ENCODE measurements at regions not wholly inside any gene's neighbourhood (a gene's known extent, or its start where the extent isn't known, plus 50 kb on each side); places are given as distances from the start of the nearest gene placed in this dataset.
"Not testable (repeated sequence)": the region's sequence is repeated elsewhere in the genome, so short reads cannot be mapped to it uniquely, and the experiment has no call there.

DNA sequence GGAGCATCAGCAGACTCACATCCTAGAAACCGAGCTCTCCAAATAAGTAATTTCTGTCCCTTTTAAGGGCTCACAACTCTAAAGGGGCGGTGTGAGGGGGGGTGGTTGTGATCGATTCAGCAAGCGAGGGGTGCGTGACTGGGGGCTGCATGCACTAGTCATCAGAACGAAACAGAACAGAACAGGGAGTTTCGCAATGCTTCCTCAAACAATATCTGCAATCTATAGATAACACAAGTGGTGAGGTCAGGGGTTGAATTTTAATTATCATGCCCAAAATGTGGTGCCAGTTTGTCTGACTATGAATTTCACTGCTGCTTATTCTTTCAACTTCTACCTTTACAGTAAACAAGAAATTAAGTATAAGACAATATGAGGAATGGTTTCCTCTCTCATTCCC is 1003.0 kb upstream of the NCAM2 start:
- DNase-seq (ENCODE audit: low spot score): no peak

- DNase-seq (ENCODE audit: low spot score): no peak
Observed at GRCh38 chr21:19998453-19998852, 999.8 kb upstream of the NCAM2 start.

GRCh38 chr21:19999369-20000272 is 998.6 kb upstream of the NCAM2 start:
- no peak for DNase-seq (ENCODE audit: low spot score)

DNA sequence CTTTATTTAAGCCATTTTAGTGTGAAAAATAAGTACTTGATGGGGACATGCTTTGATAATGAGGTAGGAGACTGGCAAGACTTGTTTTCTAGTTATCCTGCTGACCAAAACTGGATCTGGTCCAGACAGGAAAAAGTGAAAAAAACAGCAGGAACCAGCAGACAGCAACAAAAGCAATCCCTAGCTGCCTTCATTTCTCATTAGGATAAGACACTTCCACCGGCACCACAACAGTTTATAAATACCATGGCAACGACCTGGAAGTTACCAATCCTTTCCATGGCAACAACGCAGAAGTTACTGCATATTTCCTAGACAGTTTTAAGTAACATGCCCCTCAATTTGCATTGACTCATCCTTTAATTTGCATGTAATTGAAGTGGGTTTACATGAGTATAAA is 993.8 kb upstream of the NCAM2 start:
- peak; percentile 7 for DNase-seq (ENCODE audit: low spot score)

DNA sequence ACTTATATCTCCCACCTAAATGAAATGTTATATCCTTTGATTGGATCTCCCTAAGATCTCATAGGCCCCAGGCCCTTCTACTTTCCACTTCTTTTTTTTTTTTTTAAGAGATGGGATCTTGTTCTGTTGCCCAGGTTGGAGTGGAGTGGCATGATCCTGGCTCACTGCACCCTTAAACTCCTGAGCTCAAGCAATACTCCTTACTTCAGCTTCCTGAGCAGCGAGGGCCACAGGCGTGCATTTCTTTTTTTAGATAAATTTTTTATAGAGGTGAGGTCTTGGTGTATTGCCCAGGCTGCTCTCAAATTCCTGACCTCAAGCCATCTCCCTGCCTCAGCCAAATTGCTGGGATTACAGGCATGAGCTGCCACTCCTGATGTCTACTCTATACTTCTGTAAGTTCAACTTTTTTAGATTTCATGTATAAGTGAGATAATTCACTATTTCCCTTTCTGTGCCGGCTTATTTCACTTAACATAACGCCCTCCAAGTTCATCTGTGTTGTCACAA is 987.5 kb upstream of the NCAM2 start:
- DNase-seq (ENCODE audit: low spot score): no peak

DNA sequence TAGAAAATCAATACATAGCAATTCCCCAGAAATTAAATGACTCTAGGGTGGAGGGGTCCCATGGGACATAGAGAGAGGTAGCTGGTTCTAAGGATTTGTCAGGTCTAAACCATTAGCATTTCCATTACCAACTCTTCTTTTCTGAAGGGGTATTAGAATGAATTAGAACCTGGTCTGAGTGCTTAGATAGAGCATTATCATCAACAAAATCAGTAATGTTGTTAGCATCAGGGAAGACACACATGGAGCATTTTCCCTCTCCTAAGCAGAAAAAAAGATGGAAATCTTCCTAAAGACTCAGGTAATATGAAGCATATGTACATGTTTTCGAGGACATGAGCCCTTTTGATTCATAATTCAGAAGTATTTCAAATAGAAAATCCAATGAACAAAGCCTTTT is 984.4 kb upstream of the NCAM2 start:
- no peak for DNase-seq (ENCODE audit: low spot score)

GRCh38 chr21:20016435-20017005 is 981.7 kb upstream of the NCAM2 start:
- no peak for DNase-seq (ENCODE audit: low spot score)

DNA sequence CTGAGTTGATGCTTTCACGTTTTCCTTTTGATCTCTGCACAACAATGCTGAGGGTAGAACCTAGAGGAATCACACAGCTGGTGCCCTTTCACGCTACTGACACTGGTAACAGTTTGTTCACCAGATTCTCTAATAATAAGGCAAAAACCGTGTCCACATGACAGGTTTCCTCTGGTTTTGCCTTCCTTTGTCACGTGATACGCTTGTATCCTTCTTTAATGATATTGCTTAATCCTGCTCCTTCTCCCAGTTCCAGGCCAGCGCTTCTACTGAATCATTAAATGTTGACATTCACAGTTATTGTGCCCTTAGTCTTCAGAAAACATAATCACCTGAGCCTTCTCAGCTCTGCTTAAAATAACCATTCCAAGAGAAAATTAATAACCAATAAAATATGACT is 978.2 kb upstream of the NCAM2 start:
- DNase-seq (ENCODE audit: low spot score): no peak

GRCh38 chr21:20023193-20023592 is 975.0 kb upstream of the NCAM2 start:
- no peak for DNase-seq (ENCODE audit: low spot score)

DNA sequence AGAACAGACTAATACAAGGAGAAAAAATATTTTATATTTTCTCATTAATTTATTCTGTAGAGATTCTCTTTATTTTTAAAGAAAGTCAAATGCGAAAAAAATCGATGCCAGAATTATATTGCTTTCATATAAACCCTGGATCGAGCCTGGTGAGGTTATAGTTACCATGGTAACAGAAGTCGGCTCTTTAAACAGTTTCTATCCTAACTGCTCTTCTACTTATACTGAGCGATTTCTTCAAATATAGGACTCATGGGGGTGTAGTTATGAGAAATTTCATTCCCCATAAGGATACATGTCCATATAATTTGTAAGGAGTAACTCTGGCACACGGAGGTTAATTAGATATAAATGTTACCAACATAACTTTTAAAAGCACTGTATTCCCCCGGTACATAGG is 973.5 kb upstream of the NCAM2 start:
- DNase-seq (ENCODE audit: low spot score): no peak

DNA sequence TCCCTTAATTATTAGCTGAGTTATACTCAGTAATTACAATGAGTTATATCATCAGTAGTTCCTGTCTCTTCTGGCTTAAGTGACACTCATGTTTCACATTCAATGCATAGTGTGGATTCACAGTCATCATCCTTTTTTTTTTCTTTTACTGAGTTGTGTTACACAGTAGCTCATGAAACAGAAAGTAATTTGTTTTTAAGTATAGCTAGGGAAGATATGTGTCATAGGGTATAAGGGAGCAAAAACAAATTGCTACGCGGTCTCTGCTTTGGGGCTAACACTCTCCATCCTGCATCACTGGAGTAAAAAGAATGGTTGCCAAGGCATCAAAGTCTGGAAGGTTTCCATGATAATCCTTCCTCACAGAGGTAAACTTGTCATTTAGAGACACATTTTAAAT is 971.7 kb upstream of the NCAM2 start:
- DNase-seq (ENCODE audit: low spot score): no peak

GRCh38 chr21:20030390-20030789 is 967.8 kb upstream of the NCAM2 start:
- DNase-seq (ENCODE audit: low spot score): no peak

- DNase-seq (ENCODE audit: low spot score): no peak
Observed at GRCh38 chr21:20031807-20032206, 966.4 kb upstream of the NCAM2 start.

DNA sequence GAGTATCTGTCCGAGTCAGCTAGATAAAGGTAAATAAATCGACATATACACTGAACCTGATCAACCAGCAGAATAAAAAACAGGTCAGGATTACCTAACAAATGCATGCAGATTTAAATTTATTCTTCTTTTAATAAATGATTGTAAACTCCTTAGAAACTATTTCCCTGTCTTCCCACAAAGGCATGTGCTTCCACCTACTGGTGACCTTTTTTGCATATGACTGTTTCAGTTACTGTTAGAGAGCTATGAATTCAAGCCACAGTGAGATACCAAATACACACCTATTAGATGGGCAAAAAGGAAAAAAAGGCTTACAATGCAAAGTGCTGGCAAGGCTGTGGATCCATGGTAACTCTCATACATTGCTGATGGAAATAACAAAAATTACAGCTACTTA is 957.4 kb upstream of the NCAM2 start:
- peak; percentile 4 for DNase-seq (ENCODE audit: low spot score)

- DNase-seq (ENCODE audit: low spot score): no peak
Observed at GRCh38 chr21:20045197-20045596, 953.0 kb upstream of the NCAM2 start.

- DNase-seq (ENCODE audit: low spot score): not testable (repeated sequence)
Observed at GRCh38 chr21:20048130-20048837, 949.9 kb upstream of the NCAM2 start.

DNA sequence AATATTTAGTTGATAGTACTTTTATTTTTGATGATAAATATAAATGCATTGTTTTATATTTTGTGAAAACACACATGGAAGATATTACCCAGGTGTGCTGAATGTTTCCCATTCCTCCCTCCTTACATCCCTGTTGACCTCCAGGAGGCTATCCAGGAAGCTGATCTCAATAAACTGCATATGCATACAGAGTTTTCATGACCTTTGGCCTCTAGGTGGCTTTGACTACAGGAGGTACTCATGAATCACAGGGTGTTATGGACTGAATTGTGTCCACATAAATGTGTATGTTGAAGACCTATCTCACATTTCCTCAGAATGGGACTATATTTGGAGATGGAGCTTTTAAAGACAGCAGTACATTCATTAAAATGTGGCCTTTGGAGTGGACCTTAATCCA is 914.9 kb upstream of the NCAM2 start:
- no peak for DNase-seq (ENCODE audit: low spot score)

- DNase-seq (ENCODE audit: low spot score): no peak
Observed at GRCh38 chr21:20083925-20084324, 914.3 kb upstream of the NCAM2 start.

DNA sequence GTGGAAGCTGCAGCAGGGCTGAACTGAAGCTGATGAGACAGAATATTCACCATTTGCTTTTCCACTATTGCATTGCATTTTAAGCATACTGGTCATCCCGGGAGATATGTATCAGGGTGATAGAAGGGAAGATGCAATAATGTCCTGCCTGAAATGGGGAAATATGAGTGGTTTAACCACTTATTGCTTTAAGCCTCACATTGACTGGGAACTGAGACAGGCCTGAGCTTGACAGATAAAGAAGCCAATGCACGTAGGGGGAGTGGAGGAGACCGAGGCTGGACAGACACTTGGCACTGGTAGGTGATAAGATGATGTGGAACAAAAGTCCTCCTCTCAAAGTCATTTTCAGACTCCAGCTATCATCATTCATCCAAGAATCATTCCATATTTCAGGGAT is 911.7 kb upstream of the NCAM2 start:
- no peak for DNase-seq (ENCODE audit: low spot score)

DNA sequence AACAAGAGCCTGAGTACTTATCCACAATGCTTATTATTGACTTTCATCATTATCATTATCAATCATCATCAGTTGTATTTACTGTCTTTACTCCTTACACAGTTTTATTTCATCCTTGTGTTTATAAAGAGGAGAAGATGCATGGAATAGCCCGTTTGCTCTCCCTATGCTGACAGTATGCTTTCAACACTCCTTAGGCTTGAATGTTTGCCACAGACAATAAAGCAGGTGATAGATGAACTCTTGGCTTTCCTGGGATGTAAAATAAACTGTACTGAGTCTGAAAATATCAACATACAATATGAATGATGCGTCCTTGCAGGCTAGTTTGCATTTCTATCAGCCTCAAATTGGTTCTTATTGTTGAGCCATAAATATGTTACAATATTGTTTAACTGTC is 891.8 kb upstream of the NCAM2 start:
- no peak for DNase-seq (ENCODE audit: low spot score)

- DNase-seq (ENCODE audit: low spot score): no peak
Observed at GRCh38 chr21:20108016-20108415, 890.2 kb upstream of the NCAM2 start.

- DNase-seq (ENCODE audit: low spot score): no peak
Observed at GRCh38 chr21:20108976-20109540, 889.2 kb upstream of the NCAM2 start.

DNA sequence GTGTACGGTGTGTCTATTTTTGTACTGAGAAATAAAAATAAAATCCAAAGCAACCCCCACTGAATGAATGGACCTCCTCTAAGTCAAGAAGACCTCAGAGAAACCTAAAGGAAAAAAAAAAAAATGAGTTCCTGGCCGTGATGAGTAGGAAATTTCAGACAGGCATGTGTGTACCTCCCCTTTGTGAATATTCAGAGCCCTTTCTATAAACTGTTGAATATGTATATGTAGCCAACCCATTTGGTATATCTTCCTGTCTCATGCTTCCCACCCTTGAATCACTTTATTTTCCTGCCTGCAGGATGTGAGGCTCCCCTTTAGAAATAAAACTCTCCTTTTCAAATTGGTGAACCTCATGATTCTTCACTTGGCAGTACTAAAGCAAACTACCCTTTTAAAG is 887.8 kb upstream of the NCAM2 start:
- no peak for DNase-seq (ENCODE audit: low spot score)

Data from SW480 (cell line).